ACC112 (cell line): ENCODE measurements at regions not wholly inside any gene's neighbourhood (a gene's known extent, or its start where the extent isn't known, plus 50 kb on each side); places are given as distances from the start of the nearest gene placed in this dataset.

Source experiments
- H2AFZ ChIP-seq: fragments of 200-600 bp; sonication (generic); one replicate; pipeline ENCODE4 v1.6.0; 2017; ENCODE audit warnings: antibody characterized with exemption, low read length; ENCODE audit not compliant: unreplicated experiment
- H3K27ac ChIP-seq: fragments of 200-600 bp; sonication (generic); 2 replicates; pipeline ENCODE4 v1.5.1; 2014; ENCODE audit warnings: low read depth, mild to moderate bottlenecking, antibody characterized with exemption, low read length, moderate library complexity
- H3K27me3 ChIP-seq: fragments of 200-600 bp; sonication (generic); 2 replicates; pipeline ENCODE4 v1.6.1; 2014; ENCODE audit warnings: mild to moderate bottlenecking, antibody characterized with exemption, low read length, moderate library complexity, mixed read lengths; ENCODE audit not compliant: insufficient read depth
- H3K36me3 ChIP-seq: fragments of 200-600 bp; sonication (generic); 2 replicates; pipeline ENCODE4 v1.6.1; 2016; ENCODE audit warnings: mild to moderate bottlenecking, antibody characterized with exemption, low read length, moderate library complexity, mixed read lengths; ENCODE audit not compliant: insufficient read depth
- H3K4me1 ChIP-seq: fragments of 200-600 bp; sonication (generic); one replicate; pipeline ENCODE4 v1.6.1; 2016; ENCODE audit warnings: low read length, mixed read lengths; ENCODE audit not compliant: insufficient read depth, unreplicated experiment, control insufficient read depth
- H3K4me3 ChIP-seq: fragments of 200-600 bp; sonication (generic); 2 replicates; pipeline ENCODE4 v1.5.1; 2014; ENCODE audit warnings: mild to moderate bottlenecking, low read depth, low read length
- H3K79me2 ChIP-seq: fragments of 200-600 bp; sonication (generic); one replicate; pipeline ENCODE4 v1.6.0; 2016; ENCODE audit warnings: low read length; ENCODE audit not compliant: control insufficient read depth, unreplicated experiment, insufficient read depth

GRCh38 chr6:113668641-113669408 lies 188.3 kb upstream of the MARCKS start:
- H3K27me3 ChIP-seq: no peaks in the 10 kb centered on the region
- no peak overlapping the region for H2AFZ ChIP-seq
- no peaks in the 10 kb centered on the region for H3K36me3 ChIP-seq
- H3K79me2 ChIP-seq: no peaks in the 10 kb centered on the region
- peaks cover 16% of the 10 kb centered on the region for H3K4me1 ChIP-seq
- H3K4me3 ChIP-seq: no peak overlapping the region
- H3K27ac ChIP-seq: no peak overlapping the region

GRCh38 chr6:113669606-113670005 lies 187.5 kb upstream of the MARCKS start:
- Histone ChIP-seq H3K79me2 (no peaks in the 10 kb centered on the region), H2AFZ (no peak overlapping the region), H3K4me1 (peaks cover 16% of the 10 kb centered on the region), H3K4me3 (no peak overlapping the region), H3K27me3 (no peaks in the 10 kb centered on the region), H3K36me3 (no peaks in the 10 kb centered on the region), H3K27ac (no peak overlapping the region)

- Histone ChIP-seq H2AFZ (peak overlapping the region; percentile 44), H3K36me3 (no peaks in the 10 kb centered on the region), H3K27me3 (no peaks in the 10 kb centered on the region), H3K4me1 (peaks cover 16% of the 10 kb centered on the region), H3K27ac (no peak overlapping the region), H3K79me2 (no peaks in the 10 kb centered on the region), H3K4me3 (no peak overlapping the region)
Measured at GRCh38 chr6:113671421-113671820, 185.7 kb upstream of the MARCKS start.

- no peaks in the 10 kb centered on the region for H3K36me3 ChIP-seq
- peaks cover 16% of the 10 kb centered on the region for H3K4me1 ChIP-seq
- H3K79me2 ChIP-seq: no peaks in the 10 kb centered on the region
- H3K27ac ChIP-seq: peak overlapping the region; percentile 50; the same call in 1 of the 2 replicates
- peak overlapping the region; percentile 73 for H3K4me3 ChIP-seq
- peak overlapping the region; percentile 100 for H2AFZ ChIP-seq
- no peaks in the 10 kb centered on the region for H3K27me3 ChIP-seq
Measured at GRCh38 chr6:113672491-113673149, 184.5 kb upstream of the MARCKS start.

GRCh38 chr6:113674075-113674474 lies 183.1 kb upstream of the MARCKS start:
- no peak overlapping the region for H3K27ac ChIP-seq
- H3K4me1 ChIP-seq: peaks cover 13% of the 10 kb centered on the region
- H3K4me3 ChIP-seq: no peak overlapping the region
- H3K79me2 ChIP-seq: no peaks in the 10 kb centered on the region
- no peaks in the 10 kb centered on the region for H3K36me3 ChIP-seq
- H3K27me3 ChIP-seq: no peaks in the 10 kb centered on the region
- no peak overlapping the region for H2AFZ ChIP-seq

- H3K79me2 ChIP-seq: no peaks in the 10 kb centered on the region
- H3K27ac ChIP-seq: no peak overlapping the region
- H3K4me3 ChIP-seq: no peak overlapping the region
- H3K27me3 ChIP-seq: no peaks in the 10 kb centered on the region
- no peak overlapping the region for H2AFZ ChIP-seq
- peaks cover 11% of the 10 kb centered on the region for H3K4me1 ChIP-seq
- H3K36me3 ChIP-seq: no peaks in the 10 kb centered on the region
Measured at GRCh38 chr6:113676057-113676456, 181.1 kb upstream of the MARCKS start.

GRCh38 chr6:113676968-113677367 lies 180.2 kb upstream of the MARCKS start:
- Histone ChIP-seq H2AFZ (no peak overlapping the region), H3K27ac (no peak overlapping the region), H3K4me1 (peaks cover 7% of the 10 kb centered on the region), H3K27me3 (no peaks in the 10 kb centered on the region), H3K79me2 (no peaks in the 10 kb centered on the region), H3K4me3 (no peak overlapping the region), H3K36me3 (no peaks in the 10 kb centered on the region)

GRCh38 chr6:113679051-113679450 lies 178.1 kb upstream of the MARCKS start:
- Histone ChIP-seq H3K27me3 (no peaks in the 10 kb centered on the region), H3K36me3 (no peaks in the 10 kb centered on the region), H3K79me2 (no peaks in the 10 kb centered on the region), H2AFZ (no peak overlapping the region), H3K4me1 (no peaks in the 10 kb centered on the region), H3K27ac (no peak overlapping the region), H3K4me3 (no peak overlapping the region)

- no peaks in the 10 kb centered on the region for H3K79me2 ChIP-seq
- no peak overlapping the region for H2AFZ ChIP-seq
Measured at GRCh38 chr6:113680301-113680700, 176.8 kb upstream of the MARCKS start.

GRCh38 chr6:113683968-113684367 lies 173.2 kb upstream of the MARCKS start:
- Histone ChIP-seq H3K36me3 (no peaks in the 10 kb centered on the region), H3K27me3 (no peaks in the 10 kb centered on the region), H3K27ac (no peak overlapping the region), H3K4me3 (no peak overlapping the region), H3K79me2 (no peaks in the 10 kb centered on the region), H2AFZ (no peak overlapping the region), H3K4me1 (no peaks in the 10 kb centered on the region)

More at GRCh38 chr6:113680301-113680700, 176.8 kb upstream of the MARCKS start:
- no peak overlapping the region for H3K27ac ChIP-seq
- no peak overlapping the region for H3K4me3 ChIP-seq
- H3K4me1 ChIP-seq: no peaks in the 10 kb centered on the region
- no peaks in the 10 kb centered on the region for H3K36me3 ChIP-seq
- no peaks in the 10 kb centered on the region for H3K27me3 ChIP-seq

- Histone ChIP-seq H3K36me3 (no peaks in the 10 kb centered on the region), H3K27me3 (no peaks in the 10 kb centered on the region), H3K4me1 (no peaks in the 10 kb centered on the region), H3K79me2 (no peaks in the 10 kb centered on the region), H3K27ac (no peak overlapping the region), H2AFZ (no peak overlapping the region), H3K4me3 (no peak overlapping the region)
Measured at GRCh38 chr6:113684382-113684901, 172.7 kb upstream of the MARCKS start.
